Esophagus (tissue), 2 donors: ENCODE measurements at regions not wholly inside any gene's neighbourhood (a gene's known extent, or its start where the extent isn't known, plus 50 kb on each side); places are given as distances from the start of the nearest gene placed in this dataset.

ENCODE experiments used
- H3K27ac ChIP-seq, 2 donors: one replicate each; pipeline ENCODE4 v1.5.1; 2013; ENCODE audit warnings: low read depth in 2 of 2, mild to moderate bottlenecking in 2 of 2, inconsistent platforms in 1 of 2, low read length in 1 of 2, moderate library complexity in 1 of 2
- H3K27me3 ChIP-seq, 2 donors: one replicate each; pipeline ENCODE4 v1.6.1; 2013; ENCODE audit warnings: low read length in 2 of 2, control low read depth in 1 of 2, mild to moderate bottlenecking in 1 of 2; ENCODE audit not compliant: insufficient read depth in 2 of 2, control insufficient read depth in 1 of 2
- H3K36me3 ChIP-seq, 2 donors: one replicate each; pipeline ENCODE4 v1.6.1; 2013; ENCODE audit warnings: low read length in 1 of 2; ENCODE audit not compliant: control insufficient read depth in 2 of 2, insufficient read depth in 2 of 2
- H3K4me1 ChIP-seq, 2 donors: one replicate each; pipeline ENCODE4 v1.6.1; 2013; ENCODE audit warnings: low read length in 1 of 2; ENCODE audit not compliant: control insufficient read depth in 2 of 2, insufficient read depth in 2 of 2
- H3K4me3 ChIP-seq, 2 donors: one replicate each; pipeline ENCODE4 v1.5.1; 2013; ENCODE audit warnings: low read length in 2 of 2, mild to moderate bottlenecking in 2 of 2, low read depth in 1 of 2, moderate library complexity in 1 of 2
- H3K9me3 ChIP-seq, 2 donors: one replicate each; pipeline ENCODE4 v1.6.1; 2013; ENCODE audit warnings: mild to moderate bottlenecking in 2 of 2, low read depth in 1 of 2, low read length in 1 of 2, moderate library complexity in 1 of 2; ENCODE audit not compliant: control insufficient read depth in 2 of 2, insufficient read depth in 1 of 2
- WGBS, 2 donors: extraction: QIAGEN DNeasy Blood & Tissue Kit; methylation state at CpG; one replicate each; pipeline ENCODE4 v1.1.7; 2013; 5-methylcytosine and 5-hydroxymethylcytosine counted together
- donor health status: healthy with polysubstance abuse.
- donor health status: Bipolar disorder and iron deficiency.

DNA sequence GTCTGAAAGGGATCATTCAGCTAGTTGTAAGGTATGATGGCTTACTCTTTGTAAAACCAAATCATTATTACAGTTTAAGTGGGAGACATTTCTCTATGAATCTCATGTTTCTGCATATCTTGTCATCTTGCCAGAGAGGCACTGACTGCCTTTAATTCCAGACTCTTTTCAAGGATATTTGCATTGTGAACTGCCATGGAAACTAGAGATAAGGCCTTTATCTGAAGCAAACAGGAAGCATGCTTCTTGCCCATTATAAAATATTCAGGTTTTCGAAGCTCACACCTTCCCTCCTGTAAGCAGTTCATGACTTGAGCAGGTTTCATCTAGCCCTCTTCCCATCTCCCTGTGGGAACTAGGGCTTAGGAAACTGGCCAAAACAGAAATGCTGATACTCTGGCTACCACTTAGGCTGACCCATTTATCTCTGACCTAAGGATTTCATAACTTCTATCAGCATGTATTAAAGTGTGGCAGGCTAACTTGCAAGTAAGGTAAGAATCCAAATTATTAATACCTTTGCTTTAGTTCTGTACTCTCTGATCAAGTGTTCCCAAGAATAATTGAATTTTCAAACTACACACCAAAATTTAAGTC is 326.6 kb upstream of the ALCAM start:
- no peaks in the 10 kb centered on the region for H3K36me3 ChIP-seq
- H3K4me1 ChIP-seq, result no peaks in the 10 kb centered on the region
- H3K4me3 ChIP-seq, result no peak overlapping the region
- H3K27ac ChIP-seq, result no peak overlapping the region
- 36 to 37% methylated on average over 1 of the region's 1 CpG for WGBS, 2 donors
- H3K27me3 ChIP-seq, result no peaks in the 10 kb centered on the region
- no peaks in the 10 kb centered on the region for H3K9me3 ChIP-seq

DNA sequence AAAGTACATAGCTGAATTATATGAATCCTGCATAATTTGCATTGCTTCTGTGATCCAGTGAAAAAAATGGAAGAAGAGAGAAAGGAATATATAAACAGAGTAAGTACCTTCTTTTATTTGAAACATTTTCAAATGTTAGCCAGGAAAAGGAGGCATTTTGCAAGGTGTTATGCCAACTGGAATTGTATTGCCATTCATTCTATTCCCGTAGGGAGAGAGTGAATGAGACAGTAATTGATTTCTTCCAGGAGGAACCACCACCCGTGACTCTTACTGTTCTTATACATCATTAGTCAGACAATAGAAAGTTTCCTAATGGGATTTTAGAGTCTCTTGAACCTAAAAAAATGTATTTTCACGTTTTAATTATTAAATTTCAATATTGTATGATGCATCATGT is 324.1 kb upstream of the ALCAM start:
- WGBS, 2 donors, result 25 to 52% methylated on average over 3 of the region's 3 CpGs
- no peaks in the 10 kb centered on the region for H3K27me3 ChIP-seq
- no peaks in the 10 kb centered on the region for H3K4me1 ChIP-seq
- H3K4me3 ChIP-seq, result no peak overlapping the region
- H3K9me3 ChIP-seq, result no peaks in the 10 kb centered on the region
- H3K27ac ChIP-seq, result no peak overlapping the region
- no peaks in the 10 kb centered on the region for H3K36me3 ChIP-seq

GRCh38 chr3:105051111-105051510 is 315.6 kb upstream of the ALCAM start:
- no peaks in the 10 kb centered on the region for H3K4me1 ChIP-seq
- H3K36me3 ChIP-seq, result no peaks in the 10 kb centered on the region
- H3K4me3 ChIP-seq, result no peak overlapping the region
- no peak overlapping the region for H3K27ac ChIP-seq
- no peaks in the 10 kb centered on the region for H3K9me3 ChIP-seq
- no peaks in the 10 kb centered on the region for H3K27me3 ChIP-seq
- 74 to 88% methylated on average over 2 of the region's 2 CpGs for WGBS, 2 donors

GRCh38 chr3:105051972-105052371 is 314.7 kb upstream of the ALCAM start:
- Histone ChIP-seq H3K9me3 (no peaks in the 10 kb centered on the region), H3K27me3 (no peaks in the 10 kb centered on the region), H3K27ac (no peak overlapping the region), H3K4me3 (no peak overlapping the region), H3K4me1 (no peaks in the 10 kb centered on the region), H3K36me3 (no peaks in the 10 kb centered on the region)
- 93 to 100% methylated on average over 1 of the region's 1 CpG for WGBS, 2 donors

DNA sequence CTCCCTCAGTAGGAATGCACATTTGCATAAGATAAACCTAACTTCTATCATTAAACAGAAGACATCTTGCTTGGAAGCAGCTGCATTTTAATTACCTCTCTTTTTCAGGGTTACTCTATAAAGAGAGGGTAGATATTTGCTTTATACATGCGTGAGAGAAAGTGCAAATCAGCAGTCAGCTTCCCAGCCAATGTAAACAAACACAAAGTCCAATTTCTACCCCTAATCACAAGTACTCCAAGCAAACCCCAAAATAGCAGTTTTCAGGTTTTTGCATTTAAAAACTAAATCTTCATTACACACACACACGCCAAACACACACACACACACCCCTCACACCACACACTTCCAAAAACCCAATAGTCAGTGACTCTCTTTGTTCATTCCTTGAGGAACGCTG is 303.9 kb upstream of the ALCAM start:
- Histone ChIP-seq H3K4me3 (no peak overlapping the region), H3K36me3 (no peaks in the 10 kb centered on the region), H3K4me1 (no peaks in the 10 kb centered on the region), H3K27me3 (no peaks in the 10 kb centered on the region), H3K9me3 (no peaks in the 10 kb centered on the region), H3K27ac (no peak overlapping the region)
- WGBS, 2 donors, result 25 to 36% methylated on average over 3 of the region's 3 CpGs

DNA sequence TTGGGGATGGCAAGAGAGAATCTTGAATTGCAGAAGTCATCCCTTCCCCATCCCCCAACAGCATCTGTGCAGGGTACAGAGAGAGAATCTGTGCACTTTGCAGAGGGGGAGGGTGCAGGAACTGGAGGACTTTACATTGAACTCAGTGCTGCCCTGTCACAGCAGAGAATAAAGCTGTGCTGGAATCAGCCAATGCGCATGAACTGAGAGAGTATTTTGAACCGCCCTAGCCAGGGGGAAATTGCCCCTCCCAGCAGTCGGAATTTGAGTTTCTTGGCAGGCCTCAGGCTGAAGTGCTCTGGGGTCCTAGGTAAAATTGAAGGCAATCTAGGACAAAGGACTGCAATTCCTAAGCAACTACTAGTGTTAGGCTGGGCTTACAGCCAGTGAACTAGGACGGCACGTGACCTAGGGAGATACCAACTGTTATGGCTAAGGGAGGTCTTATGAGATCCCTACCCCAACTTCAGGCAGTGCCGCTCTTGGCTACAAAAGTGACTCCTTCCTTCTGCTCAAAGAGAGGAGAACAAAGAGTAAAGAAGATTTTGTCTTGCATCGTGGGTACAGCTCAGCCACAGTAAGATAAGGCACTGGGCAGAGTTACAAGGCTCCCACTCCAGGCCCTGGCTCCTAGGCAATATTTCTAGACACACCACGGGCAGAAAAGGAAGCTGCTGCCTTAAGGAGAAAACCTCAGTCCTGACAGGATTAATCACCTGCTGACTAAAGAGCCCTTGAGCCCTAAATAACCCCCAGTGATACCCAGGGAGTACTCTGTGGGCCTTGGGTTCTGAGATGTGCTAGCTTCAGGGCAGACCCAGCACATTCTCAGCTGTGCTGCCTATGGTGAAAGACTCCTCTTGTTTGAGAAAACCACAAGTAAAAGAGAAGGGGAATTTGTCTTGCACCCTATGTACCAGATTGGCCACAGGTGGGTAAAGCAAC is 300.5 kb upstream of the ALCAM start:
- Histone ChIP-seq H3K36me3 (no peaks in the 10 kb centered on the region), H3K27me3 (no peaks in the 10 kb centered on the region), H3K9me3 (no peaks in the 10 kb centered on the region), H3K27ac (no peak overlapping the region), H3K4me3 (no peak overlapping the region), H3K4me1 (no peaks in the 10 kb centered on the region)
- 60 to 73% methylated on average over 8 of the region's 8 CpGs for WGBS, 2 donors

GRCh38 chr3:105067361-105067760 is 299.3 kb upstream of the ALCAM start:
- no peaks in the 10 kb centered on the region for H3K27me3 ChIP-seq
- WGBS, 2 donors, result 54 to 72% methylated on average over 3 of the region's 3 CpGs
- no peak overlapping the region for H3K4me3 ChIP-seq
- H3K36me3 ChIP-seq, result no peaks in the 10 kb centered on the region
- H3K9me3 ChIP-seq, result no peaks in the 10 kb centered on the region
- H3K4me1 ChIP-seq, result no peaks in the 10 kb centered on the region
- H3K27ac ChIP-seq, result no peak overlapping the region

DNA sequence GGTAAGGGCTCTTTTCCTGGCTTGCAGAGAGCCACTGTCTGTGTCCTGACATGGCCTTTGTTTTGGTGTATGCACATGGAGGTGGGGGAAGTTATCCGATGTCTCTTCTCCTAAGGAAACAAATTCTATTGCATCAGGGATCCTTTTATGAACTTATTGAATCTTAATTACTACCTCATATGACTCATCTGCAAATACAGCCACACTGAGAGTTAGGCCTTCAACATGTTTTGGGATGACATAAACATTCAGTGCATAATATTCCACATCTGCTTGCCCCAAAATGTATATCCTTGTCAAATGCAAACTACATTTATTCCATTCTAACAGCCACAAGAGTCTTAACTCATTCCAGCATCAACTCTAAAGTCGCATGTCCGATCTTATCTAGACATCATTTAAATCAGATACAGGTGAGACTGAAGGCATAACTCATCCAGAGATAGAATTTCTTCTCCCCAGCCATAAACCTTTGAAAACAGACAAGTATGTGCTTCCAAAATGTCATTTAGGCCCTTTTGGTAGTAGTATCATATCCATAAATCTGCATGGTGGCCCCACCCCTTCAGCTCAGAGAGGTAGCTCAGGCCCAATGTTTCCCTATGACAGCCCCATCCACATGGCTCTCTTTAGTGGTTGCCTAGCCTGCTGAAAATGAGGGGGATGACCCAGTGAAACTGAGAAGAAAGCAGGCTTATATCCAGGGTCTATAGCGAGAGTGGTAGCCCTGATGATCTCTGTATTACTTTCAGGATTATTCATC is 289.5 kb upstream of the ALCAM start:
- Histone ChIP-seq H3K9me3 (peaks cover 0 to 2% of the 10 kb centered on the region in 2 donors), H3K36me3 (no peaks in the 10 kb centered on the region), H3K27ac (no peak overlapping the region), H3K4me1 (no peaks in the 10 kb centered on the region), H3K27me3 (no peaks in the 10 kb centered on the region), H3K4me3 (no peak overlapping the region)
- WGBS, 2 donors, result 92 to 93% methylated on average over 4 of the region's 4 CpGs

GRCh38 chr3:105083945-105084344 is 282.8 kb upstream of the ALCAM start:
- Histone ChIP-seq H3K27ac (no peak overlapping the region), H3K27me3 (no peaks in the 10 kb centered on the region), H3K4me3 (no peak overlapping the region), H3K9me3 (no peaks in the 10 kb centered on the region), H3K36me3 (no peaks in the 10 kb centered on the region), H3K4me1 (no peaks in the 10 kb centered on the region)
- 91 to 92% methylated on average over 1 of the region's 1 CpG for WGBS, 2 donors
